ENCODE measurements at regions not wholly inside any gene's neighbourhood (a gene's known extent, or its start where the extent isn't known, plus 50 kb on each side); places are given as distances from the start of the nearest gene placed in this dataset.

- no peaks in the 10 kb centered on the region for H3K27me3 Mint-ChIP-seq (ENCODE audit: insufficient read depth, low read depth)
- no peak overlapping the region for H3K4me2 ChIP-seq
- H3K9me3 Mint-ChIP-seq = no peaks in the 10 kb centered on the region
- peaks cover 3% of the 10 kb centered on the region for H3K4me1 ChIP-seq
- TF ChIP-seq EZH2 (IDR thresholded peaks at IDR 0.05) = no peak
- TF ChIP-seq CTCF (IDR thresholded peaks at IDR 0.05) = no peak
- no peak for TF ChIP-seq EZH2phosphoT487 (IDR thresholded peaks at IDR 0.05)
- no peak overlapping the region for H3K4me3 Mint-ChIP-seq
- no peaks in the 10 kb centered on the region for H3K4me1 Mint-ChIP-seq
- no peak overlapping the region for H3K4me3 ChIP-seq
- H3K36me3 ChIP-seq = no peaks in the 10 kb centered on the region
- no peak overlapping the region for H3K27ac ChIP-seq
- no peaks in the 10 kb centered on the region for H4K20me1 ChIP-seq (ENCODE audit: low read depth)
- H3K27ac Mint-ChIP-seq = no peak overlapping the region
- DNase-seq (ENCODE audit: low spot score) = no peak
- no peaks in the 10 kb centered on the region for H3K27me3 ChIP-seq
- no peaks in the 10 kb centered on the region for H3K79me2 ChIP-seq (ENCODE audit: low read depth)
- no peaks in the 10 kb centered on the region for H3F3A ChIP-seq (ENCODE audit: low read depth)
- H2AFZ ChIP-seq (replicated peaks) = no peak overlapping the region
- no peaks in the 10 kb centered on the region for H3K36me3 Mint-ChIP-seq
- no peaks in the 10 kb centered on the region for H3K9me3 ChIP-seq (ENCODE audit: low read depth)
- no peak overlapping the region for H3K9ac ChIP-seq
Measured at GRCh38 chr4:162408309-162408708, 244.5 kb upstream of the FSTL5 start.

- Histone ChIP-seq H4K20me1 (ENCODE audit: low read depth) (no peaks in the 10 kb centered on the region), H3K9me3 (ENCODE audit: low read depth) (no peaks in the 10 kb centered on the region), H3K4me1 (peaks cover 3% of the 10 kb centered on the region), H2AFZ (replicated peaks) (no peak overlapping the region), H3K27ac (no peak overlapping the region), H3K79me2 (ENCODE audit: low read depth) (no peaks in the 10 kb centered on the region), H3K4me2 (no peak overlapping the region), H3K4me3 (no peak overlapping the region), H3K27me3 (no peaks in the 10 kb centered on the region), H3F3A (ENCODE audit: low read depth) (no peaks in the 10 kb centered on the region), H3K9ac (no peak overlapping the region), H3K36me3 (no peaks in the 10 kb centered on the region)
- DNase-seq (ENCODE audit: low spot score) = no peak
- Mint-ChIP-seq H3K36me3 (no peaks in the 10 kb centered on the region), H3K27ac (no peak overlapping the region), H3K27me3 (ENCODE audit: insufficient read depth, low read depth) (no peaks in the 10 kb centered on the region), H3K4me3 (no peak overlapping the region), H3K4me1 (peaks cover 3% of the 10 kb centered on the region), H3K9me3 (no peaks in the 10 kb centered on the region)
- TF ChIP-seq EZH2 (IDR thresholded peaks at IDR 0.05) (no peak), EZH2phosphoT487 (IDR thresholded peaks at IDR 0.05) (no peak), CTCF (IDR thresholded peaks at IDR 0.05) (no peak)
Measured at GRCh38 chr4:162406637-162407365, 243.0 kb upstream of the FSTL5 start.

- no peaks in the 10 kb centered on the region for H3K36me3 ChIP-seq
- H2AFZ ChIP-seq (replicated peaks) = no peak overlapping the region
- H3K4me3 ChIP-seq = no peak overlapping the region
- H3F3A ChIP-seq (ENCODE audit: low read depth) = no peaks in the 10 kb centered on the region
- H3K4me1 Mint-ChIP-seq = peaks cover 3% of the 10 kb centered on the region
- H3K27me3 ChIP-seq = no peaks in the 10 kb centered on the region
- H3K27ac ChIP-seq = no peak overlapping the region
- peaks cover 3% of the 10 kb centered on the region for H3K4me1 ChIP-seq
- H3K9me3 ChIP-seq (ENCODE audit: low read depth) = no peaks in the 10 kb centered on the region
- no peak for DNase-seq (ENCODE audit: low spot score)
- H3K27me3 Mint-ChIP-seq (ENCODE audit: insufficient read depth, low read depth) = no peaks in the 10 kb centered on the region
- no peaks in the 10 kb centered on the region for H3K9me3 Mint-ChIP-seq
- no peaks in the 10 kb centered on the region for H3K36me3 Mint-ChIP-seq
- H3K4me2 ChIP-seq = no peak overlapping the region
- no peak overlapping the region for H3K27ac Mint-ChIP-seq
- no peaks in the 10 kb centered on the region for H3K79me2 ChIP-seq (ENCODE audit: low read depth)
- no peak overlapping the region for H3K4me3 Mint-ChIP-seq
- TF ChIP-seq CTCF (IDR thresholded peaks at IDR 0.05) = no peak
- TF ChIP-seq EZH2phosphoT487 (IDR thresholded peaks at IDR 0.05) = no peak
- no peak for TF ChIP-seq EZH2 (IDR thresholded peaks at IDR 0.05)
- no peak overlapping the region for H3K9ac ChIP-seq
- H4K20me1 ChIP-seq (ENCODE audit: low read depth) = no peaks in the 10 kb centered on the region
Measured at GRCh38 chr4:162403932-162404331, 240.1 kb upstream of the FSTL5 start.
